ENCODE measurements at regions not wholly inside any gene's neighbourhood (a gene's known extent, or its start where the extent isn't known, plus 50 kb on each side); places are given as distances from the start of the nearest gene placed in this dataset.

DNA sequence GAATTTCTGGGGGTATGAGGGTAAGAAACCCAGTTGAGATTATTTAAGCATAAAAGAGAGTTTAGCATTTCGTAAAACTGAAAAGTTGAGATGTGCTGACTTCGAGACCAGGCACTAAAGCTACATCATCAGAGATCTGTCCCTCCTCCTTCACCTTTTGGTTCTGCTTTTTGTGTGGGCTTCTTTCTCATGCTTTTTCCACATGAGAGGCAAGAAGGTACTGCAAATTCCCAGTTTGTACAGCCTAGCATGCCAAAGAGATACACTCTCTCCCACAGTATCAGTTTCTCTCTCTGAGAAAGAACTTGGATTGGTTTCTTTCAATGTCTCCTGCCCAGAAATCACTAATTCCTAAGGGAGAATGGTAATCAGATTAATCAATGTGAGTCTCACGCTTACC is 584.7 kb downstream of the SEMA5A start:
- DNase-seq (no peak), ATAC-seq (ENCODE audit: poor library complexity) (no peak)
- no peaks in the 10 kb centered on the region for H3K36me3 Mint-ChIP-seq (ENCODE audit: low read depth)
- peaks cover 6% of the 10 kb centered on the region for H3K9me3 Mint-ChIP-seq
- H3K36me3 ChIP-seq (ENCODE audit: insufficient read depth, low read length): no peaks in the 10 kb centered on the region
- H3K4me3 Mint-ChIP-seq: no peak overlapping the region
- no peaks in the 10 kb centered on the region for H3K27me3 Mint-ChIP-seq
- ChIA-PET POLR2A (no interaction called here), CTCF (no interaction called here)
- no peaks in the 10 kb centered on the region for H3K27me3 ChIP-seq (ENCODE audit: control insufficient read depth in 1 of 2, insufficient read depth in 2 of 2, low read length in 2 of 2)
- peaks cover 0 to 2% of the 10 kb centered on the region in 2 experiments for H3K9me3 ChIP-seq (ENCODE audit: control insufficient read depth in 1 of 2, insufficient read depth in 1 of 2, low read length in 2 of 2)
- TF ChIP-seq, protein P1, sequence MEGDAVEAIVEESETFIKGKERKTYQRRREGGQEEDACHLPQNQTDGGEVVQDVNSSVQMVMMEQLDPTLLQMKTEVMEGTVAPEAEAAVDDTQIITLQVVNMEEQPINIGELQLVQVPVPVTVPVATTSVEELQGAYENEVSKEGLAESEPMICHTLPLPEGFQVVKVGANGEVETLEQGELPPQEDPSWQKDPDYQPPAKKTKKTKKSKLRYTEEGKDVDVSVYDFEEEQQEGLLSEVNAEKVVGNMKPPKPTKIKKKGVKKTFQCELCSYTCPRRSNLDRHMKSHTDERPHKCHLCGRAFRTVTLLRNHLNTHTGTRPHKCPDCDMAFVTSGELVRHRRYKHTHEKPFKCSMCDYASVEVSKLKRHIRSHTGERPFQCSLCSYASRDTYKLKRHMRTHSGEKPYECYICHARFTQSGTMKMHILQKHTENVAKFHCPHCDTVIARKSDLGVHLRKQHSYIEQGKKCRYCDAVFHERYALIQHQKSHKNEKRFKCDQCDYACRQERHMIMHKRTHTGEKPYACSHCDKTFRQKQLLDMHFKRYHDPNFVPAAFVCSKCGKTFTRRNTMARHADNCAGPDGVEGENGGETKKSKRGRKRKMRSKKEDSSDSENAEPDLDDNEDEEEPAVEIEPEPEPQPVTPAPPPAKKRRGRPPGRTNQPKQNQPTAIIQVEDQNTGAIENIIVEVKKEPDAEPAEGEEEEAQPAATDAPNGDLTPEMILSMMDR (IDR thresholded peaks at IDR 0.05): no peak
- no peaks in the 10 kb centered on the region for H3K4me1 Mint-ChIP-seq (ENCODE audit: low read depth)
- intact Hi-C loops (cut with DNase I, micrococcal nuclease): no loop called here
- H3K4me1 ChIP-seq (ENCODE audit: insufficient read depth, low read length): no peaks in the 10 kb centered on the region
- H3K4me3 ChIP-seq (ENCODE audit: low read length): no peak overlapping the region
- no peak overlapping the region for H3K27ac ChIP-seq (ENCODE audit: low read depth in 1 of 2, low read length in 2 of 2)
- H3K27ac Mint-ChIP-seq: no peak overlapping the region

DNA sequence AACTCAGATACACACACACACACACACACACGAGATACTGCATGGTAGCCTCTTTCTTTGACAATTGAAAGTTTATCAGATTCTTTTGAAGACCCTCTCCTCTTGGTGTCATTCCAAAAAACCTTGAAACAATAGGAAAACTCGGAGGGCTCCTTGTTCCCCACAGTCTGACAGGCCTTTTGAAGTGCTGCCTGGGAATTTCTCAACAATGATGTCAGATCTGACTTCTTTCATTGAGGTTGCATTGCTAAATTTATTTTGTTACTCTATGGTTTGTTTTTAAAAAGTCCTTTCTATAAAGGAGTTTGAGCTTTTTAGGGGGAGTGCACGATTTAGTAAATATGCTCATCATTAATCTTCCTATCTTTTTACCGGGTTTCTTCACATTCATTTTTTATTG is 583.9 kb downstream of the SEMA5A start:
- Mint-ChIP-seq H3K36me3 (ENCODE audit: low read depth) (no peaks in the 10 kb centered on the region), H3K9me3 (peaks cover 10% of the 10 kb centered on the region), H3K4me1 (ENCODE audit: low read depth) (no peaks in the 10 kb centered on the region), H3K4me3 (no peak overlapping the region), H3K27ac (no peak overlapping the region), H3K27me3 (no peaks in the 10 kb centered on the region)
- H3K4me1 ChIP-seq (ENCODE audit: insufficient read depth, low read length): no peaks in the 10 kb centered on the region
- no peak for ATAC-seq (ENCODE audit: poor library complexity)
- TF ChIP-seq, protein P1 (IDR thresholded peaks at IDR 0.05): no peak
- no peak overlapping the region for H3K27ac ChIP-seq (ENCODE audit: low read depth in 1 of 2, low read length in 2 of 2)
- H3K9me3 ChIP-seq (ENCODE audit: control insufficient read depth in 1 of 2, insufficient read depth in 1 of 2, low read length in 2 of 2): peaks cover 0 to 4% of the 10 kb centered on the region in 2 experiments
- CTCF ChIA-PET: no interaction called here
- intact Hi-C loops (cut with DNase I, micrococcal nuclease): no loop called here
- H3K27me3 ChIP-seq (ENCODE audit: control insufficient read depth in 1 of 2, insufficient read depth in 2 of 2, low read length in 2 of 2): no peaks in the 10 kb centered on the region
- no peaks in the 10 kb centered on the region for H3K36me3 ChIP-seq (ENCODE audit: insufficient read depth, low read length)
- no peak overlapping the region for H3K4me3 ChIP-seq (ENCODE audit: low read length)
- POLR2A ChIA-PET: no interaction called here
- no peak for DNase-seq

DNA sequence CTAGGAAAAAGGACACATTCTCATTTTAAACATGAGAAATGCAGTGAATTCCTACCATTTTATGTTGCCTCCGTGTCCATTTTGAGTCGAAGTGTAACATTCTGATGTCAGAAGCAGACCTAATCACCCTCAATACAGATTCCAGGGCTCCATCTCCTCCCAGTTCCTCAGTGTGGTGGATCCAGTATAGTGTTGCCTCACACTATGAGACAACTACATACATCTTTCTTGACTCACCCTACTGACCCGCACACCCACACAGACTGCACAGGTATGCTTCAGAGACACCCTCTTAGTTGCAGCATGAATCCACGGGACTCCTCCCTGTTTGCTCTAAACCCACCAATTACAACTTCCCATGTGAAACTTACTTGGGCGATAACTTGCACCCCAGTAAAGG is 564.9 kb downstream of the SEMA5A start:
- H3K36me3 Mint-ChIP-seq (ENCODE audit: low read depth): no peaks in the 10 kb centered on the region
- Histone ChIP-seq H3K27me3 (ENCODE audit: control insufficient read depth in 1 of 2, insufficient read depth in 2 of 2, low read length in 2 of 2) (no peaks in the 10 kb centered on the region), H3K27ac (ENCODE audit: low read depth in 1 of 2, low read length in 2 of 2) (no peak overlapping the region), H3K4me3 (ENCODE audit: low read length) (no peak overlapping the region), H3K9me3 (ENCODE audit: control insufficient read depth in 1 of 2, insufficient read depth in 1 of 2, low read length in 2 of 2) (no peaks in the 10 kb centered on the region), H3K4me1 (ENCODE audit: insufficient read depth, low read length) (no peaks in the 10 kb centered on the region), H3K36me3 (ENCODE audit: insufficient read depth, low read length) (no peaks in the 10 kb centered on the region)
- no peaks in the 10 kb centered on the region for H3K9me3 Mint-ChIP-seq
- ATAC-seq (ENCODE audit: poor library complexity): no peak
- H3K27ac Mint-ChIP-seq: no peak overlapping the region
- CTCF ChIA-PET: no interaction called here
- no peak overlapping the region for H3K4me3 Mint-ChIP-seq
- TF ChIP-seq, protein P1 (IDR thresholded peaks at IDR 0.05): no peak
- intact Hi-C loops (cut with DNase I, micrococcal nuclease): no loop called here
- DNase-seq: no peak
- no peaks in the 10 kb centered on the region for H3K27me3 Mint-ChIP-seq
- no peaks in the 10 kb centered on the region for H3K4me1 Mint-ChIP-seq (ENCODE audit: low read depth)
- POLR2A ChIA-PET: no interaction called here
